HUDEP-2 (cell line): ENCODE measurements at regions not wholly inside any gene's neighbourhood (a gene's known extent, or its start where the extent isn't known, plus 50 kb on each side); places are given as distances from the start of the nearest gene placed in this dataset.

Experiments used
- DNase-seq, 76 experiments: peaks; one replicate each; lab custom pipeline; 2025; ENCODE audit not compliant: unreplicated experiment in 76 of 76; lab: John Stamatoyannopoulos, UW

DNA sequence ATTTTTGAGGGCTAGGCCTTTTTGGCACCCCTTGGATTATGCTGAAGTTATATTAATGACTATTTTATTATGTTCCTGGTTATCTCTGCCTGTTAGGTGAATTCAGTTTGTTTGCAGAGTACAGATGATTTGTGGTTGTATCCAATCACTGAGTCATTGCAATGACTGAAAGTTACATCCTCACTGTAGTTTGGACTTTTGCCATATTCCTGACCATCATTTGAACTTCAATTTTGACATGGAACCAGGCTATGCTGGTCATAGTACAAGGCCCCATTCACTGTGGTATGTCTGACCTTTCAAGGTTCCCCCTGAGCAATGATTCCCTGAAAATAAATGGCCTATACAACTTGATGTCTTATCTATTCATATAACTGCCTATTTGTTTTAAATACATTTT, 621.0 kb downstream of the CCER1 start:
- DNase-seq: no peak

- DNase-seq: no peak
Observed at GRCh38 chr12:90333424-90333823, 621.6 kb downstream of the CCER1 start.

DNA sequence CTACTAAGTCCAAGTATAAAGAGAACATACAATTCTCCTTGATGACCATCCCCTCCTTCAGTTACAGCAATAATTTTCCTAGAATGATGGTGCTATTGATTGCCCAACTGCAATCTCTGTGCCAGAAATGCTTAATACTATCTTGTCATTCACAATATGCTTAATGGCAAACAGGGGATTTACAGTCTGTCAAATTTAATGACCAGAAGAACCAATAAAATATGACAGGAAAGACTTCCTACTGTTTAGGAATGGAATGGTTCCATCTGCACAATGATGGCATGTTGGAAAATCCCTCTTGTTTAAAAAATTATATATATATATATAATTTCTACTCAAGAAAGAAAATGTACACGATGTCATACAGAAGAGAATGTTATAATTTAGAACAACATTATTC, 623.2 kb downstream of the CCER1 start:
- no peak for DNase-seq

GRCh38 chr12:90331262-90331661, 622.6 kb upstream of the ATP2B1 start:
- DNase-seq: no peak

- DNase-seq: no peak
Observed at GRCh38 chr12:90327793-90328743, 619.4 kb upstream of the ATP2B1 start.

DNA sequence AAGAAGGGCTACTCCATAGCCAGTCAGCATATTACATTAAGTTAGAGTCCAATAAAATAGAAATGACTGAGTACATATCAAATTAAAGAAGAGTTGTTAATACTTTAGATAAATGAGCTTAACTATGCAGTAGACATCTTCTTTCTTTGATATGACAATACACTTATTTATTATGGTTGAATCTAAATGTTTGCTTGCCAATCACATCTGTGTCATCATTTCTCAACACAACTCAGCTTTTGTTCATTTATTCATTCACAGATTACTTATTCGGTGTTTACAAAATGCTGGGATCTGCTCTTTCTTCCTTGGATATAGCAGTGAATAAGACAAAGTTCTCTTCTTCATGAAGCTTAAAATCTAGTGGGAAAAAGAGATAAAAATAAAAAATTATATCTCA, 614.6 kb upstream of the ATP2B1 start:
- no peak for DNase-seq

DNA sequence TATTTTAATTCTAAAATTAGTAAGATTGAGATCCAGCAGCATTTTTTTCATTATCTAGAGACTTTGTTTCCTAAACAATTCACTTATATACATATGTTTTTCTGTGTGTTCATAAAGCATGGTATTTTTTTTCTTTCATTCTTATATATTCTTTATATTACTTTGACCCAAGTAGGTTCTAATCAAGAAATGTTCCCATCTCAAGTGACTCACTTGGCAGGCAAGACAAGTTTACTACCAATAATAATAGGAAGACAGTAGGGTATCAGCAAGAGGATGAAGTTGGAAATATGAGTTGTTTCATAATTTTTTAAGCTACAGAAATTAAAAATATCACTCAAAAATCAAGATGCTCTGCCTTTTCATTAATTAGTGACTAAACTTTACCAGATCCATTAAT, 613.4 kb upstream of the ATP2B1 start:
- DNase-seq: no peak

GRCh38 chr12:90321369-90321768, 612.7 kb upstream of the ATP2B1 start:
- DNase-seq: no peak

- DNase-seq: no peak
Observed at GRCh38 chr12:90311561-90311960, 602.9 kb upstream of the ATP2B1 start.

DNA sequence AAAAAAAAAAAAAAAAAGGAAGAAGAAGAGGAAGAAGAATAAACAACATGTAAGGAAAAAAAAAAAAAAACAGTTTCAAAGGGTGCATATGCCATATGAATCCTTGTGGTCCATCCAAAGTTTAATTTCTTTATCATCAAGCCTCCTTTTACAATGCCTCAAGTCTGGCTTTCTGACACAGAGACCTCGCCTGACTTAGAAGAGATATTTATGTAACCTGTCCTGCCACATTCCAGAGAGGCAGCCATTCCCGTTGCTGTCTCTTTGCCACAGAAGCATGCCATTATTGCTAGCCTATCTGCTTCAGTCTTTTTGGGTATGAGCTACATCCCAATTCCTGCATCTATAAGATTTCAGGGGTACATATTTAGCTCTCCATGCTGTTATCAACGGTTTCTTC, 596.7 kb upstream of the ATP2B1 start:
- DNase-seq: no peak

GRCh38 chr12:90304231-90304630, 595.6 kb upstream of the ATP2B1 start:
- DNase-seq: no peak

DNA sequence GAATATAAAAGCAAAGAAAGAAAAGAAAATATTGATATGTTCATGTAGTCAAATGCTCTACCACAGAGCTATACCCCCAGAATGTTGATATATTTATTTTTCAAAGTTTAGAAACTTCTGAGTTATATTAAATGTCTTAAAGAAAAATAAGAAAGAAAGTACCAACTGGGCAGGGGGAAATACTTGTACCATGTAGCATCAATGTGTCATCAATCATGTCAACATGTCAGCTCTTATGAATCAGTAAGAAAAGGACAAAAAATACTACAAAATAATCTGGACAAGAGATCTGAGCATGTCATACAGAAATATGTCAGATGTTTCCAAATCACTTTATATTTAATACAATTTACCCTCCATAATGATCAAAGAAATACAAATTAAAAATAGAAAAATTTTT, 595.1 kb upstream of the ATP2B1 start:
- no peak for DNase-seq

- no peak for DNase-seq
Observed at GRCh38 chr12:90301561-90302133, 593.0 kb upstream of the ATP2B1 start.

GRCh38 chr12:90301095-90301494, 592.5 kb upstream of the ATP2B1 start:
- no peak for DNase-seq

DNA sequence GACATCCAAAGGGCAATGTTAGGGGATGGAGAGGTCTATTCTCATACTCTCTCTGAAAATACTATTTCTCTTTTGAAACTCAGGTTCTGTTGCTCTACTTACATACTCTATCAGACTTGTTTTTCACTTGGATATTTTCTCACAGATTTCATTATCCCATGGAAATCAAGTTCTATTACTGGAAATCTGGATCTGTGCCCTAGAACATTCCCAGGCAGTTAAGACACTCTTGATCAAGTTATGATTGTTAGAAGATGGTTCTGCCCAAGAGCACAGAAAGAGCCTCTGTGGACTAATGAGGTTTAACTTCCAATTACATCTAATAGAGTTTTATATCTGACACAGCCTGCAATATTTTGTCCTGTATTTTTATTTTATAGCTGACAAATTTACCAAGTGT, 591.0 kb upstream of the ATP2B1 start:
- no peak for DNase-seq

DNA sequence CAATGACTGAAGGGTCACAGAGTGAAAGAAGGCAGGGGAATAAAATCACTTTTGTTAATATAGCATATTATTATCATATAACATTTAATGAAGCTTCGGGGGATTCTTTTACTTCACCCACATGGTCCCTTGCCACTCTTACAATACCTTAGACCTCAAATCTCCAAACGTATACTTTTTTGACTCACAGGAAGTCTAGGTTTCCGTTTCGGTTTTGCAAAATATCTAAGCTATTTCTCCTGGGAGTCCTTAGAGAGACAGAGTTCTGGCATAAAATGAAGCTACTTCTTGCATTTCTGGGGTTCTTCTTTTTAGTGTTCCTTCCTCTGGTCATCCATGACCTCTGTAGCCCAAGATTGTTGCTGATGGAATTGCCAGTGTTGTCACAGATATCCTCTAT, 590.5 kb upstream of the ATP2B1 start:
- no peak for DNase-seq

- DNase-seq: no peak
Observed at GRCh38 chr12:90298289-90298948, 589.8 kb upstream of the ATP2B1 start.

- DNase-seq: no peak
Observed at GRCh38 chr12:90295858-90296257, 587.2 kb upstream of the ATP2B1 start.

- DNase-seq: no peak
Observed at GRCh38 chr12:90292183-90292582, 583.5 kb upstream of the ATP2B1 start.

- no peak for DNase-seq
Observed at GRCh38 chr12:90290980-90291975, 582.6 kb upstream of the ATP2B1 start.

DNA sequence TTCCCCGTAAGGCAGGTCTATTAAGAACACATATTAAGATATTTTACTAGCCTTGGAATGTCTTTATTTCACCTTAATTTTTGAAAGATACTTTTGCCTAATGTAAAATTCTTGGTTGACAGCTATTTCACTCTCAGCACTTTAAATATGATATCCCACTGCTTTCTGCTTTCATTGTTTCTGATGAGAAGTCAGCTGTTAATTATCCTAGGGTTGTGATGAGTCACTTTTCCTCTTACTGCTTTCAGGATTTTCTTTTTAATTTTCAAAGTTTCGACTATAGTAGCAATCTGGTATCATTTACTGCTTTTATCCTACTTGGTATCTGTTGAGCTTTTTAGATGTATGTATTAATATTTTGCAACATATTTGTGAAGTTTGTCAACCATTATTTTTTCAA, 578.9 kb upstream of the ATP2B1 start:
- DNase-seq: no peak
